Smooth muscle cell (in vitro differentiated cells): ENCODE measurements at regions not wholly inside any gene's neighbourhood (a gene's known extent, or its start where the extent isn't known, plus 50 kb on each side); places are given as distances from the start of the nearest gene placed in this dataset.

Experiments used
- DNase-seq: peaks from one replicate; lab custom pipeline; 2025; ENCODE audit not compliant: unreplicated experiment; lab: John Stamatoyannopoulos, UW
- H2AFZ ChIP-seq: fragments of 200-600 bp; sonication (generic); 2 replicates; pipeline ENCODE4 v1.6.0; 2016; ENCODE audit warnings: antibody characterized with exemption, low read depth, mild to moderate bottlenecking
- H3F3A ChIP-seq: fragments of 200-600 bp; sonication (generic); 2 replicates; pipeline ENCODE4 v1.6.0; 2017; ENCODE audit warnings: antibody characterized with exemption, low read depth
- H3K27ac ChIP-seq: fragments of 200-600 bp; sonication (generic); 2 replicates; pipeline ENCODE4 v1.5.1; 2016; ENCODE audit warnings: low read depth, mild to moderate bottlenecking
- H3K27me3 ChIP-seq: fragments of 200-600 bp; sonication (generic); 2 replicates; pipeline ENCODE4 v1.6.1; 2016; ENCODE audit warnings: low read depth, mild to moderate bottlenecking
- H3K36me3 ChIP-seq: fragments of 200-600 bp; sonication (generic); 2 replicates; pipeline ENCODE4 v1.5.1; 2016; ENCODE audit warnings: low read depth
- H3K4me1 ChIP-seq: fragments of 200-600 bp; sonication (generic); 2 replicates; pipeline ENCODE4 v1.5.1; 2016; ENCODE audit warnings: low read depth
- H3K4me2 ChIP-seq: fragments of 200-600 bp; sonication (generic); 2 replicates; pipeline ENCODE4 v1.6.0; 2016; ENCODE audit warnings: mild to moderate bottlenecking
- H3K4me3 ChIP-seq: fragments of 200-600 bp; sonication (generic); 2 replicates; pipeline ENCODE4 v1.5.1; 2016; ENCODE audit warnings: mild to moderate bottlenecking
- H3K79me2 ChIP-seq: fragments of 200-600 bp; sonication (generic); 2 replicates; pipeline ENCODE4 v1.6.0; 2016; ENCODE audit warnings: low read depth, mild to moderate bottlenecking
- H3K9ac ChIP-seq: fragments of 200-600 bp; sonication (generic); 2 replicates; pipeline ENCODE4 v1.6.0; 2016; ENCODE audit warnings: low read depth
- H3K9me3 ChIP-seq: fragments of 200-600 bp; sonication (generic); replicated peaks from 2 replicates; pipeline ENCODE4 v1.5.1; 2016; ENCODE audit warnings: low read depth
- H4K20me1 ChIP-seq: fragments of 200-600 bp; sonication (generic); 2 replicates; pipeline ENCODE4 v1.6.0; 2016; ENCODE audit warnings: low read depth
- CTCF ChIP-seq: fragments of 200-600 bp; sonication (generic); IDR thresholded peaks from 2 replicates; pipeline ENCODE4 v1.5.1; 2017; ENCODE audit warnings: borderline replicate concordance, mild to moderate bottlenecking, antibody characterized with exemption; ENCODE audit not compliant: insufficient read depth, poor library complexity, severe bottlenecking
- WGBS: methylation state at CpG from one replicate; pipeline ENCODE4 v1.1.7; 2016; ENCODE audit warnings: low lambda C conversion rate; 5-methylcytosine and 5-hydroxymethylcytosine counted together

- TF ChIP-seq CTCF = no peak
- no peak for DNase-seq
- no peak overlapping the region for H3K4me3 ChIP-seq
- H3K27ac ChIP-seq = no peak overlapping the region
- no peaks in the 10 kb centered on the region for H3K79me2 ChIP-seq
- no peaks in the 10 kb centered on the region for H3K27me3 ChIP-seq
- H3F3A ChIP-seq = no peaks in the 10 kb centered on the region
- no peak overlapping the region for H2AFZ ChIP-seq
- H3K4me2 ChIP-seq = no peak overlapping the region
- H3K4me1 ChIP-seq = no peaks in the 10 kb centered on the region
- H4K20me1 ChIP-seq = no peaks in the 10 kb centered on the region
- no peaks in the 10 kb centered on the region for H3K36me3 ChIP-seq
- no peaks in the 10 kb centered on the region for H3K9me3 ChIP-seq
- H3K9ac ChIP-seq = no peak overlapping the region
- WGBS = 97% methylated on average over 4 of the region's 4 CpGs
These were observed 150.2 kb upstream of the LMO4 start for GRCh38 chr1:87178441-87178840.

DNA sequence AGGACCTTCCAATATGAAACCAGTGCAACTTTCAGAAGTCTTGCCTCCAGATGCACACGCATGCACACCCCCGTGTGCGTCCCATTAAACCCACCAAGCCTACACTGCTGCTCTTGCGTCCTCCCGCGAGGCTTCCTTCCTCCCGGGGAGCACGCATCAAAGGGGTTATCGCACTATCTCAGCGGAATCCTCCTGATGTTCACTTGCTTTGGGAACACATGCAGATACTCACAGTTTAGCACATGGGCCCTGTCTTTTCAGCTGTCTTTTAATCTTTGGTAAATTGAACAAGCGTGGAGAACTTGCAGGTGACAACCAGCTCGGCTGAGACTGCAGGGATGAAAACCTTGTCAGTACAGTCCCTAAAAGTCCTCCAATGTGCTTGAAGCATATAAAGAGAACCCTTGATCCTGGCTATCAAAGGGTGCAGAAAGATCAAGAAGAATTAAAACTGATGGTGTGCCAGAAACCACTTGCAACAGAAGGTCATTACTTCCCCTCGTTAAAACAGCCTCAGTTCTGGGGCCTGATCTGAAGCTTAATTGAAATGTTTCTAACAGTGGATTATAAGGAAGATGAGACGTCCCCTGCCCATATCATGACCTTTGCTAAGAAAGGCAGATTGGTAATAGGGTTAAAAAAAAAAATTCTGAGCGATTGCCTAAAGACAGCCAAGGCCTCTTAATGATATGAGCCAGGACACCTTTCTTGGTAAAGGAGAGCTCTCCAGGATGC lies 149.4 kb upstream of the LMO4 start:
- Histone ChIP-seq H3K4me2 (no peak overlapping the region), H3K27me3 (no peaks in the 10 kb centered on the region), H3K9me3 (no peaks in the 10 kb centered on the region), H3K4me1 (no peaks in the 10 kb centered on the region), H3K36me3 (no peaks in the 10 kb centered on the region), H3F3A (no peaks in the 10 kb centered on the region), H3K27ac (no peak overlapping the region), H3K4me3 (no peak overlapping the region), H3K79me2 (no peaks in the 10 kb centered on the region), H4K20me1 (no peaks in the 10 kb centered on the region), H3K9ac (no peak overlapping the region), H2AFZ (no peak overlapping the region)
- TF ChIP-seq CTCF = no peak
- WGBS = 82% methylated on average over 15 of the region's 15 CpGs
- DNase-seq = no peak

GRCh38 chr1:87179851-87180519 lies 148.7 kb upstream of the LMO4 start:
- no peak overlapping the region for H3K9ac ChIP-seq
- H3K9me3 ChIP-seq = no peaks in the 10 kb centered on the region
- H3K36me3 ChIP-seq = no peaks in the 10 kb centered on the region
- no peak overlapping the region for H3K4me2 ChIP-seq
- no peaks in the 10 kb centered on the region for H3K4me1 ChIP-seq
- no peak overlapping the region for H2AFZ ChIP-seq
- no peaks in the 10 kb centered on the region for H3F3A ChIP-seq
- no peaks in the 10 kb centered on the region for H3K79me2 ChIP-seq
- WGBS = 71% methylated on average over 8 of the region's 8 CpGs
- H3K27me3 ChIP-seq = no peaks in the 10 kb centered on the region
- H3K4me3 ChIP-seq = no peak overlapping the region
- H4K20me1 ChIP-seq = no peaks in the 10 kb centered on the region
- TF ChIP-seq CTCF = no peak
- no peak for DNase-seq
- H3K27ac ChIP-seq = no peak overlapping the region
